ENCODE measurements at regions not wholly inside any gene's neighbourhood (a gene's known extent, or its start where the extent isn't known, plus 50 kb on each side); places are given as distances from the start of the nearest gene placed in this dataset.

GRCh38 chr5:117863586-117864296 lies 1124.6 kb downstream of the DTWD2 start:
- H3K4me3 ChIP-seq (ENCODE audit: low read depth, low read length), result no peak overlapping the region

- no peak overlapping the region for H3K4me3 ChIP-seq (ENCODE audit: low read depth, low read length)
Observed at GRCh38 chr5:117860550-117860949, 1127.8 kb downstream of the DTWD2 start.

GRCh38 chr5:117859176-117859575 lies 1129.2 kb downstream of the DTWD2 start:
- H3K4me3 ChIP-seq (ENCODE audit: low read depth, low read length), result no peak overlapping the region

GRCh38 chr5:117856713-117857112 lies 1131.6 kb downstream of the DTWD2 start:
- no peak overlapping the region for H3K4me3 ChIP-seq (ENCODE audit: low read depth, low read length)

GRCh38 chr5:117837786-117838185 lies 1150.6 kb downstream of the DTWD2 start:
- no peak overlapping the region for H3K4me3 ChIP-seq (ENCODE audit: low read depth, low read length)

- H3K4me3 ChIP-seq (ENCODE audit: low read depth, low read length), result no peak overlapping the region
Observed at GRCh38 chr5:117833691-117834090, 1154.7 kb downstream of the DTWD2 start.

GRCh38 chr5:117829646-117830045 lies 1158.7 kb downstream of the DTWD2 start:
- H3K4me3 ChIP-seq (ENCODE audit: low read depth, low read length), result no peak overlapping the region

- no peak overlapping the region for H3K4me3 ChIP-seq (ENCODE audit: low read depth, low read length)
Observed at GRCh38 chr5:117813850-117814249, 1174.5 kb downstream of the DTWD2 start.

GRCh38 chr5:117812861-117813260 lies 1175.5 kb downstream of the DTWD2 start:
- no peak overlapping the region for H3K4me3 ChIP-seq (ENCODE audit: low read depth, low read length)

GRCh38 chr5:117809251-117809650 lies 1179.1 kb downstream of the DTWD2 start:
- no peak overlapping the region for H3K4me3 ChIP-seq (ENCODE audit: low read depth, low read length)

GRCh38 chr5:117805058-117805457 lies 1183.3 kb downstream of the DTWD2 start:
- H3K4me3 ChIP-seq (ENCODE audit: low read depth, low read length), result no peak overlapping the region

GRCh38 chr5:117803533-117803932 lies 1184.8 kb downstream of the DTWD2 start:
- no peak overlapping the region for H3K4me3 ChIP-seq (ENCODE audit: low read depth, low read length)

- no peak overlapping the region for H3K4me3 ChIP-seq (ENCODE audit: low read depth, low read length)
Observed at GRCh38 chr5:117801583-117801982, 1186.8 kb downstream of the DTWD2 start.

- no peak overlapping the region for H3K4me3 ChIP-seq (ENCODE audit: low read depth, low read length)
Observed at GRCh38 chr5:117800261-117800660, 1188.1 kb downstream of the DTWD2 start.

GRCh38 chr5:117794847-117795246 lies 1193.5 kb downstream of the DTWD2 start:
- no peak overlapping the region for H3K4me3 ChIP-seq (ENCODE audit: low read depth, low read length)

- no peak overlapping the region for H3K4me3 ChIP-seq (ENCODE audit: low read depth, low read length)
Observed at GRCh38 chr5:117793963-117794362, 1194.4 kb downstream of the DTWD2 start.

- no peak overlapping the region for H3K4me3 ChIP-seq (ENCODE audit: low read depth, low read length)
Observed at GRCh38 chr5:117792476-117792875, 1195.9 kb downstream of the DTWD2 start.

- H3K4me3 ChIP-seq (ENCODE audit: low read depth, low read length), result no peak overlapping the region
Observed at GRCh38 chr5:117788596-117788995, 1199.8 kb downstream of the DTWD2 start.

GRCh38 chr5:117779171-117779570 lies 1204.5 kb upstream of the SEMA6A start:
- no peak overlapping the region for H3K4me3 ChIP-seq (ENCODE audit: low read depth, low read length)

GRCh38 chr5:117776977-117777376 lies 1202.4 kb upstream of the SEMA6A start:
- no peak overlapping the region for H3K4me3 ChIP-seq (ENCODE audit: low read depth, low read length)

- no peak overlapping the region for H3K4me3 ChIP-seq (ENCODE audit: low read depth, low read length)
Observed at GRCh38 chr5:117769877-117770276, 1195.3 kb upstream of the SEMA6A start.

- no peak overlapping the region for H3K4me3 ChIP-seq (ENCODE audit: low read depth, low read length)
Observed at GRCh38 chr5:117763271-117763670, 1188.6 kb upstream of the SEMA6A start.

- no peak overlapping the region for H3K4me3 ChIP-seq (ENCODE audit: low read depth, low read length)
Observed at GRCh38 chr5:117761186-117761585, 1186.6 kb upstream of the SEMA6A start.
